Neuronal stem cell (in vitro differentiated cells): ENCODE measurements at regions not wholly inside any gene's neighbourhood (a gene's known extent, or its start where the extent isn't known, plus 50 kb on each side); places are given as distances from the start of the nearest gene placed in this dataset.

ENCODE experiments used
- DNase-seq: peaks from one replicate; pipeline ENCODE4 v3.0.0-alpha.2; 2013; ENCODE audit warnings: low spot score
- H2AFZ ChIP-seq: one replicate; pipeline ENCODE4 v1.6.1; 2013; ENCODE audit warnings: mild to moderate bottlenecking, low read length, inconsistent platforms
- H2AK5ac ChIP-seq: 2 replicates; pipeline ENCODE4 v1.6.1; 2013; ENCODE audit warnings: low read depth, mild to moderate bottlenecking, inconsistent platforms, low read length, moderate library complexity, mixed read lengths
- H2BK120ac ChIP-seq: 2 replicates; pipeline ENCODE4 v1.6.1; 2013; ENCODE audit warnings: low read depth, mild to moderate bottlenecking, inconsistent platforms, low read length, moderate library complexity, mixed read lengths
- H2BK12ac ChIP-seq: one replicate; pipeline ENCODE4 v1.6.1; 2013; ENCODE audit warnings: low read length, inconsistent platforms
- H2BK15ac ChIP-seq: 2 replicates; pipeline ENCODE4 v1.6.1; 2013; ENCODE audit warnings: mild to moderate bottlenecking, low read length, inconsistent platforms, mixed read lengths
- H2BK5ac ChIP-seq: one replicate; pipeline ENCODE4 v1.6.1; 2013; ENCODE audit warnings: inconsistent platforms, mild to moderate bottlenecking, low read length, moderate library complexity
- H3K14ac ChIP-seq: one replicate; pipeline ENCODE4 v1.6.1; 2013; ENCODE audit warnings: low read length, inconsistent platforms
- H3K18ac ChIP-seq: 2 replicates; pipeline ENCODE4 v1.6.1; 2013; ENCODE audit warnings: low read length, inconsistent platforms
- H3K23ac ChIP-seq: 2 replicates; pipeline ENCODE4 v1.6.1; 2013; ENCODE audit warnings: low read depth, mild to moderate bottlenecking, mixed read lengths, low read length, inconsistent platforms; ENCODE audit not compliant: poor library complexity
- H3K27ac ChIP-seq: replicated peaks from 3 replicates; pipeline ENCODE4 v1.5.1; 2013; ENCODE audit warnings: low read length, inconsistent platforms
- H3K27me3 ChIP-seq, 3 experiments: 2 replicates each; pipeline ENCODE4 v1.6.1; 2013; ENCODE audit warnings: low read length in 3 of 3, mild to moderate bottlenecking in 2 of 3, inconsistent platforms in 1 of 3, low read depth in 1 of 3, mixed read lengths in 1 of 3, moderate library complexity in 1 of 3; ENCODE audit not compliant: control insufficient read depth in 3 of 3, insufficient read depth in 3 of 3
- H3K36me3 ChIP-seq, 2 donors: replicated peaks in 1 of 2; 2 replicates each; pipeline ENCODE4 v1.6.1; 2013; ENCODE audit warnings: low read length in 2 of 2; ENCODE audit not compliant: control insufficient read depth in 2 of 2, insufficient read depth in 2 of 2
- H3K4ac ChIP-seq: 2 replicates; pipeline ENCODE4 v1.6.1; 2013; ENCODE audit warnings: inconsistent platforms, mild to moderate bottlenecking, low read length, moderate library complexity
- H3K4me1 ChIP-seq, 2 donors: 1 replicate in 1 of 2; 2 replicates in 1 of 2; pipeline ENCODE4 v1.6.1; 2013; ENCODE audit warnings: low read length in 2 of 2, low read depth in 1 of 2; ENCODE audit not compliant: control insufficient read depth in 2 of 2, insufficient read depth in 1 of 2
- H3K4me2 ChIP-seq: one replicate; pipeline ENCODE4 v1.6.1; 2013; ENCODE audit warnings: mild to moderate bottlenecking, low read length, inconsistent platforms; ENCODE audit not compliant: insufficient read depth, poor library complexity, severe bottlenecking
- H3K4me3 ChIP-seq, 2 donors: 2 replicates each; pipeline ENCODE4 v1.5.1; 2013; ENCODE audit warnings: low read length in 2 of 2, mild to moderate bottlenecking in 2 of 2, inconsistent platforms in 1 of 2, moderate library complexity in 1 of 2
- H3K79me1 ChIP-seq: one replicate; pipeline ENCODE4 v1.6.1; 2013; ENCODE audit warnings: low read depth, mild to moderate bottlenecking, inconsistent platforms, low read length, moderate library complexity
- H3K9ac ChIP-seq: one replicate; pipeline ENCODE4 v1.6.1; 2013; ENCODE audit warnings: mild to moderate bottlenecking, low read depth, low read length, inconsistent platforms; ENCODE audit not compliant: poor library complexity
- H3K9me3 ChIP-seq, 2 donors: replicated peaks in 1 of 2; 2 replicates each; pipeline versions ENCODE3 to v1.6.1; 2013; ENCODE audit warnings: low read length in 2 of 2, mild to moderate bottlenecking in 2 of 2, inconsistent platforms in 1 of 2, low read depth in 1 of 2, mixed read lengths in 1 of 2, moderate library complexity in 1 of 2; ENCODE audit not compliant: control insufficient read depth in 2 of 2, insufficient read depth in 1 of 2
- H4K8ac ChIP-seq: one replicate; pipeline ENCODE4 v1.6.1; 2013; ENCODE audit warnings: low read depth, mild to moderate bottlenecking, inconsistent platforms, low read length, moderate library complexity
- H4K91ac ChIP-seq: one replicate; pipeline ENCODE4 v1.6.1; 2013; ENCODE audit warnings: low read length, low read depth, mild to moderate bottlenecking, inconsistent platforms; ENCODE audit not compliant: poor library complexity
- WGBS, 2 donors: extraction: QIAGEN DNeasy Blood & Tissue Kit; methylation state at CpG; one replicate each; pipeline ENCODE4 v1.1.7; 2013; ENCODE audit warnings: missing lambda C conversion rate in 2 of 2, mixed read lengths in 1 of 2; ENCODE audit not compliant: insufficient read length in 2 of 2, insufficient replicate concordance in 1 of 2; ENCODE audit errors: extremely low coverage in 2 of 2; 5-methylcytosine and 5-hydroxymethylcytosine counted together

DNA sequence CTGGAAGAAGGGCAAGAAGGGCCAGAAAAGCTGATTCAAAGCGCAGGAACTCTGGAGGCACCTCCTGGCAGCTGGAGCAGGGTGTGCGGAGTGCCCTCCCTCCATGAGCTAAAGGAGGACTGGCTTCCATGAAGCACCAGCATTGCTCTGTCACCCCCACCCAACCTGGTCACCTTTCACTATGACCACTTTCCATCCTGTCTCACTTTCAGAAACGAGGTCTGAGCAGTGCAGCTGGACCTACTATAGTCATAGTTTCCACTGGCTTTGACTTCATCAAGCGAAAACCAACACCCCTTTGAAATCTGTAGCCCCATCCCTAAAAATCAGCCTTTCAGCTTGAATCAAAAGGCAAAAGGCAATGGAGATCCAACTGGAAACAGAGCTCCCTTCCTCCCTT, 84.8 kb upstream of the CACNA1E start:
- no peak overlapping the region for H4K91ac ChIP-seq
- H3K18ac ChIP-seq, result no peak overlapping the region
- H3K27ac ChIP-seq, result no peak overlapping the region
- no peak overlapping the region for H2AFZ ChIP-seq
- H3K4ac ChIP-seq, result no peak overlapping the region
- peaks cover 0 to 2% of the 10 kb centered on the region in 2 donors for H3K4me1 ChIP-seq
- no peaks in the 10 kb centered on the region for H3K79me1 ChIP-seq
- no peak overlapping the region for H3K14ac ChIP-seq
- H2BK15ac ChIP-seq, result no peak overlapping the region
- no peaks in the 10 kb centered on the region for H3K36me3 ChIP-seq
- no CpG with 5 or more reads among the region's 4 CpGs for WGBS, 2 donors
- no peak overlapping the region for H2BK120ac ChIP-seq
- no peak overlapping the region for H4K8ac ChIP-seq
- no peak overlapping the region for H2BK12ac ChIP-seq
- no peaks in the 10 kb centered on the region for H3K9me3 ChIP-seq
- H3K27me3 ChIP-seq, result peaks cover 0 to 2% (median 0%) of the 10 kb centered on the region in 3 experiments
- H3K4me3 ChIP-seq, result no peak overlapping the region
- H2AK5ac ChIP-seq, result no peak overlapping the region
- H3K23ac ChIP-seq, result no peak overlapping the region
- H3K9ac ChIP-seq, result no peak overlapping the region
- no peak overlapping the region for H2BK5ac ChIP-seq
- H3K4me2 ChIP-seq, result no peak overlapping the region
- no peak for DNase-seq

DNA sequence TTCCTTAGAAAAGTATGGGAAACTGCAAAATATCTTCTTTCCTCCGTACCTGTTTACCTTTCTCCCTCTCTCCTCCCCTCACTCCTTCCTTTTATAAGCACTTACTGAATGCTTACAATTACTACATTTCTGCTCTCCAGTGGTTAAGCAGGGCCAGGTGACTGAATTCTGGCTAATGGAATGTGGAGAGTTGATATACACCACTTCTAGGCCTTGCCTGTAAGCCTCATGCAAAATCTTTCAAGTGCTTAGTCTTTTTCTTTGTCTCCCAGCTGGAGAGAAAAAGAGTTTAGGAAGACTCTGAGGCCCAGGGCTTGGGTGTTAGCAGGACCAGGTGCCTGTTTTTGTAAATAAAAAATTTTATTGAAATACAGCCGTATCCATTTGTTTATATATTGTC, 77.7 kb upstream of the CACNA1E start:
- H4K8ac ChIP-seq, result no peak overlapping the region
- no peaks in the 10 kb centered on the region for H3K27me3 ChIP-seq
- no peak overlapping the region for H3K4me3 ChIP-seq
- WGBS, 2 donors, result no CpG with 5 or more reads among the region's 2 CpGs
- no peak overlapping the region for H3K18ac ChIP-seq
- no peak overlapping the region for H2BK120ac ChIP-seq
- no peak overlapping the region for H3K4ac ChIP-seq
- H3K23ac ChIP-seq, result no peak overlapping the region
- no peaks in the 10 kb centered on the region for H3K79me1 ChIP-seq
- H3K4me1 ChIP-seq, result no peaks in the 10 kb centered on the region
- H3K27ac ChIP-seq, result no peak overlapping the region
- no peak overlapping the region for H2BK15ac ChIP-seq
- H3K14ac ChIP-seq, result no peak overlapping the region
- no peak for DNase-seq
- H4K91ac ChIP-seq, result no peak overlapping the region
- H3K9ac ChIP-seq, result no peak overlapping the region
- no peak overlapping the region for H2BK12ac ChIP-seq
- H3K9me3 ChIP-seq, result no peaks in the 10 kb centered on the region
- no peak overlapping the region for H3K4me2 ChIP-seq
- no peaks in the 10 kb centered on the region for H3K36me3 ChIP-seq
- H2AK5ac ChIP-seq, result no peak overlapping the region
- no peak overlapping the region for H2AFZ ChIP-seq
- no peak overlapping the region for H2BK5ac ChIP-seq

DNA sequence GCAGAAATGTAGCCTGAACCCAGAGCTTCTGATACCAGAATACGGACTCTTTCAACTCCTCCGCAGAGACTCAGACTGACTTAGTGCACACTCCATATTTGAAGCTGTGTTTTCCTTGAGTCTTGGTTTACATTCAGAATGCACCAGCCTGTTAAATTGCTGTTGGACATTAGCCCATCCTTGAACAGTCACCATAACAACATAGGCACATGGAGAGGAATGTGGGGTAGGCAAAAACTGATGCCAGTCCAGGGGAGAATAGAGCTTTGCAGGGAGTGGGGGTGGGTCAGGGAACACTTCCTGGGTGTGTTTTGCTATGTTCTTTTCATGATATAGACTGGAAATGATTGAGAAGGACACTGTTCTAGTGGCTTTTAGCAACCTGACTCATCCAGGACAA, 76.3 kb upstream of the CACNA1E start:
- Histone ChIP-seq H2BK12ac (no peak overlapping the region), H2BK15ac (no peak overlapping the region), H3K27ac (no peak overlapping the region), H3K18ac (no peak overlapping the region), H3K36me3 (no peaks in the 10 kb centered on the region), H4K91ac (no peak overlapping the region), H3K79me1 (no peaks in the 10 kb centered on the region), H3K9me3 (no peaks in the 10 kb centered on the region), H2AK5ac (no peak overlapping the region), H3K4ac (no peak overlapping the region), H4K8ac (no peak overlapping the region), H3K4me1 (no peaks in the 10 kb centered on the region), H3K4me2 (no peak overlapping the region), H2BK120ac (no peak overlapping the region), H3K14ac (no peak overlapping the region), H2BK5ac (no peak overlapping the region), H3K4me3 (no peak overlapping the region), H2AFZ (no peak overlapping the region), H3K23ac (no peak overlapping the region), H3K27me3 (no peaks in the 10 kb centered on the region), H3K9ac (no peak overlapping the region)
- no CpG with 5 or more reads among the region's 2 CpGs for WGBS, 2 donors
- DNase-seq, result no peak

DNA sequence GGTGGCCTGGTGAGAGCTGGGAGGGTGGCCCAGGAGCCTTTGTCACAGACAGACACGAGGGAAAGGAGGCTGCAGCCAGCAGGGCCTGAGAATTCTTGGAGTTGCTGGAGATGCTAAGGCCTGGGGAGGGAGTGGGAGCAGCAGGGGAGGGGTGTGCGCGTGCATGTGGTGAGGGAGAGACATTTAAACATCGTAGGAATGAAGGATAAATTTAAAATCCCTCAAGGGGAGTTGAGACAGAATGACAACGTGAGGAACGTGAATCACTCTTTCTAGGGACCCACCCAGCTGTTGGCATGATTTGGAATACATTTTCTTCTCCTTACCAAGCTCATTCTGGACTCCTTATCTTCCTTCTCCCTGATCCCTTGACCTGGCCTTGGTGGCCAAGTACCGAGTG, 73.3 kb upstream of the CACNA1E start:
- no peak overlapping the region for H2BK15ac ChIP-seq
- H3K4ac ChIP-seq, result no peak overlapping the region
- H4K91ac ChIP-seq, result no peak overlapping the region
- no peak overlapping the region for H2AFZ ChIP-seq
- no peak overlapping the region for H3K4me3 ChIP-seq
- H3K36me3 ChIP-seq, result no peaks in the 10 kb centered on the region
- H3K4me1 ChIP-seq, result no peaks in the 10 kb centered on the region
- H3K9ac ChIP-seq, result no peak overlapping the region
- no peak overlapping the region for H3K14ac ChIP-seq
- no peak overlapping the region for H2AK5ac ChIP-seq
- no peaks in the 10 kb centered on the region for H3K9me3 ChIP-seq
- no peak overlapping the region for H2BK12ac ChIP-seq
- H3K18ac ChIP-seq, result no peak overlapping the region
- no peak for DNase-seq
- WGBS, 2 donors, result no CpG with 5 or more reads among the region's 7 CpGs
- no peaks in the 10 kb centered on the region for H3K79me1 ChIP-seq
- H3K27me3 ChIP-seq, result no peaks in the 10 kb centered on the region
- no peak overlapping the region for H3K4me2 ChIP-seq
- H3K23ac ChIP-seq, result no peak overlapping the region
- no peak overlapping the region for H4K8ac ChIP-seq
- H3K27ac ChIP-seq, result no peak overlapping the region
- H2BK5ac ChIP-seq, result no peak overlapping the region
- no peak overlapping the region for H2BK120ac ChIP-seq
